HAP-1 (cell line): ENCODE measurements at regions not wholly inside any gene's neighbourhood (a gene's known extent, or its start where the extent isn't known, plus 50 kb on each side); places are given as distances from the start of the nearest gene placed in this dataset.

ENCODE experiments used
- DNase-seq, 2 experiments: peaks; one replicate each; pipeline ENCODE4 v3.0.0-alpha.2; 2016 to 2020; ENCODE audit warnings: low spot score in 2 of 2
- H3K27me3 ChIP-seq: fragments of 250-450 bp; sonication (Bioruptor Pico); 2 replicates; pipeline ENCODE4 v1.5.1; 2020; ENCODE audit warnings: low read depth, mild to moderate bottlenecking, moderate library complexity
- H3K36me3 ChIP-seq: fragments of 250-450 bp; sonication (Bioruptor Pico); replicated peaks from 2 replicates; pipeline ENCODE4 v1.5.1; 2020; ENCODE audit warnings: mild to moderate bottlenecking
- H3K4me1 ChIP-seq: fragments of 250-450 bp; sonication (Bioruptor Pico); 2 replicates; pipeline ENCODE4 v1.5.1; 2020; ENCODE audit warnings: mild to moderate bottlenecking
- H3K4me3 ChIP-seq: fragments of 250-450 bp; sonication (Bioruptor Pico); 2 replicates; pipeline ENCODE4 v1.5.1; 2020; ENCODE audit warnings: mild to moderate bottlenecking, moderate library complexity
- H3K9me3 ChIP-seq: fragments of 250-450 bp; sonication (Bioruptor Pico); 2 replicates; pipeline ENCODE4 v1.5.1; 2020; ENCODE audit warnings: mild to moderate bottlenecking, moderate library complexity
- in situ Hi-C: fragments of 300-500 bp; cut with MboI; formaldehyde crosslinking; loops from 3 replicates; pipeline ENCODE4 v1.14.3; 2020; ENCODE audit warnings: low sequenced_read_pairs, inconsistent platforms, mixed read lengths

GRCh38 chr10:44466236-44466635, 81.3 kb upstream of the CXCL12 start:
- in situ Hi-C loops, result no loop called here
- no peaks in the 10 kb centered on the region for H3K27me3 ChIP-seq
- H3K9me3 ChIP-seq, result no peaks in the 10 kb centered on the region; the same call in 1 of the 2 replicates
- DNase-seq, result no peak
- H3K36me3 ChIP-seq, result no peaks in the 10 kb centered on the region
- no peak overlapping the region for H3K4me3 ChIP-seq
- H3K4me1 ChIP-seq, result no peaks in the 10 kb centered on the region

GRCh38 chr10:44467090-44467489, 82.2 kb upstream of the CXCL12 start:
- DNase-seq, result no peak
- Histone ChIP-seq H3K4me3 (no peak overlapping the region), H3K27me3 (no peaks in the 10 kb centered on the region), H3K9me3 (no peaks in the 10 kb centered on the region; the same call in 1 of the 2 replicates), H3K4me1 (no peaks in the 10 kb centered on the region), H3K36me3 (no peaks in the 10 kb centered on the region)
- in situ Hi-C loops, result no loop called here

- no peaks in the 10 kb centered on the region for H3K27me3 ChIP-seq
- no peaks in the 10 kb centered on the region; the same call in 1 of the 2 replicates for H3K9me3 ChIP-seq
- no peaks in the 10 kb centered on the region for H3K4me1 ChIP-seq
- in situ Hi-C loops, result no loop called here
- no peak for DNase-seq
- H3K36me3 ChIP-seq, result no peaks in the 10 kb centered on the region
- no peak overlapping the region for H3K4me3 ChIP-seq
These were observed 83.0 kb upstream of the CXCL12 start for GRCh38 chr10:44467900-44468299.

- no peak overlapping the region for H3K4me3 ChIP-seq
- no peaks in the 10 kb centered on the region for H3K4me1 ChIP-seq
- in situ Hi-C loops, result no loop called here
- H3K27me3 ChIP-seq, result no peaks in the 10 kb centered on the region
- DNase-seq, result no peak
- H3K9me3 ChIP-seq, result no peaks in the 10 kb centered on the region; the same call in 1 of the 2 replicates
- H3K36me3 ChIP-seq, result no peaks in the 10 kb centered on the region
These were observed 83.6 kb upstream of the CXCL12 start for GRCh38 chr10:44468525-44468924.

- Histone ChIP-seq H3K36me3 (no peaks in the 10 kb centered on the region), H3K27me3 (no peaks in the 10 kb centered on the region), H3K4me3 (no peak overlapping the region), H3K9me3 (no peaks in the 10 kb centered on the region; the same call in 1 of the 2 replicates), H3K4me1 (no peaks in the 10 kb centered on the region)
- no peak for DNase-seq
- in situ Hi-C loops, result no loop called here
These were observed 84.1 kb upstream of the CXCL12 start for GRCh38 chr10:44468965-44469364.

GRCh38 chr10:44470784-44471183, 85.9 kb upstream of the CXCL12 start:
- H3K9me3 ChIP-seq, result no peaks in the 10 kb centered on the region; the same call in 1 of the 2 replicates
- no peaks in the 10 kb centered on the region for H3K36me3 ChIP-seq
- in situ Hi-C loops, result no loop called here
- H3K27me3 ChIP-seq, result no peaks in the 10 kb centered on the region
- H3K4me1 ChIP-seq, result no peaks in the 10 kb centered on the region
- H3K4me3 ChIP-seq, result no peak overlapping the region
- DNase-seq, result no peak

- Histone ChIP-seq H3K36me3 (no peaks in the 10 kb centered on the region), H3K4me3 (no peak overlapping the region), H3K9me3 (no peaks in the 10 kb centered on the region; the same call in 1 of the 2 replicates), H3K4me1 (no peaks in the 10 kb centered on the region), H3K27me3 (no peaks in the 10 kb centered on the region)
- in situ Hi-C loops, result no loop called here
- DNase-seq, result no peak
These were observed 86.5 kb upstream of the CXCL12 start for GRCh38 chr10:44471410-44471809.

- no peaks in the 10 kb centered on the region for H3K27me3 ChIP-seq
- in situ Hi-C loops, result no loop called here
- DNase-seq, result no peak
- no peaks in the 10 kb centered on the region for H3K36me3 ChIP-seq
- H3K4me1 ChIP-seq, result no peaks in the 10 kb centered on the region
- no peaks in the 10 kb centered on the region for H3K9me3 ChIP-seq
- H3K4me3 ChIP-seq, result no peak overlapping the region
These were observed 88.2 kb upstream of the CXCL12 start for GRCh38 chr10:44473146-44473545.

GRCh38 chr10:44476409-44477045, 91.6 kb upstream of the CXCL12 start:
- H3K9me3 ChIP-seq, result no peaks in the 10 kb centered on the region
- no peaks in the 10 kb centered on the region for H3K4me1 ChIP-seq
- in situ Hi-C loops, result no loop called here
- H3K4me3 ChIP-seq, result no peak overlapping the region
- no peaks in the 10 kb centered on the region for H3K27me3 ChIP-seq
- DNase-seq, result no peak
- H3K36me3 ChIP-seq, result no peaks in the 10 kb centered on the region

- Histone ChIP-seq H3K36me3 (no peaks in the 10 kb centered on the region), H3K27me3 (no peaks in the 10 kb centered on the region), H3K9me3 (no peaks in the 10 kb centered on the region), H3K4me3 (no peak overlapping the region), H3K4me1 (no peaks in the 10 kb centered on the region)
- no peak for DNase-seq
- in situ Hi-C loops, result no loop called here
These were observed 92.1 kb upstream of the CXCL12 start for GRCh38 chr10:44477046-44477425.

- DNase-seq, result no peak
- Histone ChIP-seq H3K9me3 (no peaks in the 10 kb centered on the region), H3K27me3 (no peaks in the 10 kb centered on the region), H3K4me3 (no peak overlapping the region), H3K4me1 (no peaks in the 10 kb centered on the region), H3K36me3 (no peaks in the 10 kb centered on the region)
- in situ Hi-C loops, result no loop called here
These were observed 93.1 kb upstream of the CXCL12 start for GRCh38 chr10:44478040-44478439.

GRCh38 chr10:44478876-44479705, 94.2 kb upstream of the CXCL12 start:
- H3K27me3 ChIP-seq, result no peaks in the 10 kb centered on the region
- DNase-seq, result no peak
- H3K4me3 ChIP-seq, result no peak overlapping the region
- in situ Hi-C loops, result no loop called here
- no peaks in the 10 kb centered on the region for H3K36me3 ChIP-seq
- no peaks in the 10 kb centered on the region for H3K4me1 ChIP-seq
- H3K9me3 ChIP-seq, result no peaks in the 10 kb centered on the region

GRCh38 chr10:44492678-44493077, 107.8 kb upstream of the CXCL12 start:
- no peak for DNase-seq
- Histone ChIP-seq H3K27me3 (no peaks in the 10 kb centered on the region), H3K4me1 (no peaks in the 10 kb centered on the region), H3K4me3 (no peak overlapping the region), H3K36me3 (no peaks in the 10 kb centered on the region), H3K9me3 (no peaks in the 10 kb centered on the region)
- in situ Hi-C loops, result no loop called here

GRCh38 chr10:44498222-44498621, 113.3 kb upstream of the CXCL12 start:
- Histone ChIP-seq H3K9me3 (no peaks in the 10 kb centered on the region; the same call in 1 of the 2 replicates), H3K27me3 (no peaks in the 10 kb centered on the region), H3K4me3 (no peak overlapping the region), H3K4me1 (no peaks in the 10 kb centered on the region), H3K36me3 (no peaks in the 10 kb centered on the region)
- in situ Hi-C loops, result no loop called here
- DNase-seq, result no peak
